DND-41 (cell line): ENCODE measurements at regions not wholly inside any gene's neighbourhood (a gene's known extent, or its start where the extent isn't known, plus 50 kb on each side); places are given as distances from the start of the nearest gene placed in this dataset.
"Not testable (repeated sequence)": the region's sequence is repeated elsewhere in the genome, so short reads cannot be mapped to it uniquely, and the experiment has no call there.

Experiments
- ATAC-seq: fragments of 200-7000 bp; cut with Tn5 transposase; 3 replicates; pipeline ENCODE4 v1.9.1; 2021; ENCODE audit warnings: low read depth; ENCODE audit not compliant: insufficient read depth
- DNase-seq: peaks from one replicate; pipeline ENCODE4 v3.0.0-alpha.2; 2020
- H2AFZ ChIP-seq: 2 replicates; pipeline ENCODE4 v1.6.0; 2012; ENCODE audit warnings: low read depth, low read length
- H3K27ac ChIP-seq: 2 replicates; pipeline ENCODE4 v1.5.1; 2012; ENCODE audit warnings: low read length, inconsistent platforms
- H3K27me3 ChIP-seq: fragments of 200-600 bp; sonication (generic); 2 replicates; pipeline ENCODE4 v1.6.0; 2012; ENCODE audit warnings: low read length, mild to moderate bottlenecking, inconsistent platforms; ENCODE audit not compliant: insufficient read depth, poor library complexity
- H3K36me3 ChIP-seq: 2 replicates; pipeline ENCODE4 v1.5.1; 2012; ENCODE audit warnings: low read length, inconsistent platforms; ENCODE audit not compliant: insufficient read depth
- H3K4me1 ChIP-seq: 2 replicates; pipeline ENCODE4 v1.5.1; 2012; ENCODE audit warnings: mild to moderate bottlenecking, low read length; ENCODE audit not compliant: insufficient read depth
- H3K4me2 ChIP-seq: 2 replicates; pipeline ENCODE4 v1.6.0; 2012; ENCODE audit warnings: mild to moderate bottlenecking, moderate library complexity, low read length, inconsistent platforms; ENCODE audit not compliant: insufficient read depth
- H3K4me3 ChIP-seq, 2 experiments: fragments of 200-600 bp in 1 of 2; shearing (Covaris generic) in 1 of 2; 2 replicates each; pipeline ENCODE4 v1.5.1; 2012 to 2016; ENCODE audit warnings: inconsistent platforms in 2 of 2, low read length in 2 of 2, mild to moderate bottlenecking in 2 of 2, low read depth in 1 of 2, moderate library complexity in 1 of 2
- H3K79me2 ChIP-seq: 2 replicates; pipeline ENCODE4 v1.6.0; 2012; ENCODE audit warnings: low read length, inconsistent platforms; ENCODE audit not compliant: insufficient read depth
- H3K9ac ChIP-seq: 2 replicates; pipeline ENCODE4 v1.6.0; 2012; ENCODE audit warnings: low read depth, mild to moderate bottlenecking, inconsistent platforms, low read length, moderate library complexity
- H3K9me3 ChIP-seq: 2 replicates; pipeline ENCODE4 v1.5.1; 2012; ENCODE audit warnings: low read length, moderate library complexity, mild to moderate bottlenecking, inconsistent platforms; ENCODE audit not compliant: insufficient read depth, severe bottlenecking
- H4K20me1 ChIP-seq: 2 replicates; pipeline ENCODE4 v1.6.0; 2012; ENCODE audit warnings: low read length; ENCODE audit not compliant: insufficient read depth
- EZH2 ChIP-seq: IDR thresholded peaks from 3 replicates; pipeline ENCODE4 v1.6.1; 2012; ENCODE audit warnings: borderline replicate concordance, low read depth, mild to moderate bottlenecking, moderate library complexity, low read length, inconsistent platforms; ENCODE audit not compliant: severe bottlenecking
- TF ChIP-seq, protein P1 (sequence below): IDR thresholded peaks from 2 replicates; pipeline ENCODE4 v1.5.1; 2012; ENCODE audit warnings: borderline replicate concordance, low read length, moderate library complexity, mild to moderate bottlenecking; ENCODE audit not compliant: poor library complexity, severe bottlenecking; ENCODE audit errors: extremely low read depth

DNA sequence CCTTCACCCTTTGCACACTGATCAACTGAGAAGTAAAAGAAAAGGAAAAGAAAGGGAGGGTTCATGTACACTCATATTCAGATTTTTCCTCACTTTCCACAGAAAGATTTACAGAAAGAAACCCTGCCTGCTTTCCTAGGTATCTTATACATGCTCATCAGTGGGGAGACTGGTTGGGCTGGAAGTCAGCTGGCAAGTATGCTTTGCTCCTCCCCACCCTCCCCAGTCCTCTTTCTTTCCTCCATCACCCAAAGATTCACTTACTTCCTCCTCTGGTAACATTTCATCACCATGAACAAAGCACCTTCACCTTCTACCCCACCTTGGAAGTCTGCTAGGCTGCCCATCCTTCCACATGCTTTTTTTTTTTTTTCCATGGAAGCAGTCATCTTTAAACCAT, 153.2 kb upstream of the NRBF2 start:
- H3K27ac ChIP-seq: no peak overlapping the region
- no peak overlapping the region for H2AFZ ChIP-seq

DNA sequence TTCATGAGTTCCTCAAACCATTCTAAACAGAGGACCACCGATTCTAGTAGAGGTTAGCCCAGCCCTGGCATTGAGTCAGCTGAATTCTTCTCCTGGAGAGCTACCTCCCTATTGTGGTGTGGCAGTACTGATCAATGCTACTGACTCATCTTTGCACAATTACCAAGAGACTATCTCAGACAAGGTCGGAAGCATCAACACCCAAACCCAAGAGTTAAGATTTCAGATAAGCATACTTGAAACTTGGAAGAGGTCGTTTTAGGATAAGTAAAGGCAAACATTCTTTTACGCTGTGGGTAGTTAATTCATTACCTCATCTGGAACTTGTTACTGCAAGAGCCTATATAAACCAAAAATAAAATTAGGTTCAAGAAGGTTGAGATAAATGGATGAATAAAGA, 154.6 kb upstream of the NRBF2 start:
- no peak for TF ChIP-seq EZH2
- TF ChIP-seq, protein P1, sequence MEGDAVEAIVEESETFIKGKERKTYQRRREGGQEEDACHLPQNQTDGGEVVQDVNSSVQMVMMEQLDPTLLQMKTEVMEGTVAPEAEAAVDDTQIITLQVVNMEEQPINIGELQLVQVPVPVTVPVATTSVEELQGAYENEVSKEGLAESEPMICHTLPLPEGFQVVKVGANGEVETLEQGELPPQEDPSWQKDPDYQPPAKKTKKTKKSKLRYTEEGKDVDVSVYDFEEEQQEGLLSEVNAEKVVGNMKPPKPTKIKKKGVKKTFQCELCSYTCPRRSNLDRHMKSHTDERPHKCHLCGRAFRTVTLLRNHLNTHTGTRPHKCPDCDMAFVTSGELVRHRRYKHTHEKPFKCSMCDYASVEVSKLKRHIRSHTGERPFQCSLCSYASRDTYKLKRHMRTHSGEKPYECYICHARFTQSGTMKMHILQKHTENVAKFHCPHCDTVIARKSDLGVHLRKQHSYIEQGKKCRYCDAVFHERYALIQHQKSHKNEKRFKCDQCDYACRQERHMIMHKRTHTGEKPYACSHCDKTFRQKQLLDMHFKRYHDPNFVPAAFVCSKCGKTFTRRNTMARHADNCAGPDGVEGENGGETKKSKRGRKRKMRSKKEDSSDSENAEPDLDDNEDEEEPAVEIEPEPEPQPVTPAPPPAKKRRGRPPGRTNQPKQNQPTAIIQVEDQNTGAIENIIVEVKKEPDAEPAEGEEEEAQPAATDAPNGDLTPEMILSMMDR: no peak
- no peaks in the 10 kb centered on the region for H4K20me1 ChIP-seq
- H2AFZ ChIP-seq: no peak overlapping the region
- no peaks in the 10 kb centered on the region for H3K9me3 ChIP-seq
- no peaks in the 10 kb centered on the region for H3K36me3 ChIP-seq
- H3K79me2 ChIP-seq: no peaks in the 10 kb centered on the region
- H3K9ac ChIP-seq: no peak overlapping the region
- H3K27me3 ChIP-seq: no peaks in the 10 kb centered on the region
- no peak overlapping the region for H3K4me2 ChIP-seq
- no peak overlapping the region for H3K27ac ChIP-seq
- no peak for ATAC-seq
- H3K4me3 ChIP-seq: no peak overlapping the region
- H3K4me1 ChIP-seq: no peaks in the 10 kb centered on the region
- no peak for DNase-seq

More for the DNA sequence above, 153.2 kb upstream of the NRBF2 start:
- H3K9me3 ChIP-seq: no peaks in the 10 kb centered on the region
- H3K27me3 ChIP-seq: no peaks in the 10 kb centered on the region
- no peaks in the 10 kb centered on the region for H3K36me3 ChIP-seq
- DNase-seq (no peak), ATAC-seq (no peak)
- no peak overlapping the region for H3K4me3 ChIP-seq
- TF ChIP-seq EZH2: no peak
- TF ChIP-seq, protein P1: no peak
- H3K4me2 ChIP-seq: no peak overlapping the region
- no peaks in the 10 kb centered on the region for H3K79me2 ChIP-seq
- no peaks in the 10 kb centered on the region for H3K4me1 ChIP-seq
- H3K9ac ChIP-seq: no peak overlapping the region
- H4K20me1 ChIP-seq: no peaks in the 10 kb centered on the region

DNA sequence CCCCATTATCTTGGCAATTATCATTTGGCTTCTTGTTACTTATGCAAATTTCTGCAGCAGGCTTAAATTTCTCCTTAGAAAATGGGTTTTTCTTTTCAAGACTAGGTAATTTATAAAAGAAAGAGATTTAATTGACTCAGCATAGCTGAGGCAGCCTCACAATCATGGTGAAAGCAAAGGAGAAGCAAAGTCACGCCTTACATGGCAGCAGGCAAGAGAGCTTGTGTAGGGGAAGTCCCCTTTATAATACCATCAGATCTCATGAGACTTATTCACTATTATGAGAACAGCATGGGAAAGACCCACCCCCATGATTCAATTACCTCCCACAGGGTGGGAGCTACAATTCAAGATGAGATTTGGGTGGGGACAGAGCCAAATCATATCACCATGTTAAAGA, 158.3 kb upstream of the NRBF2 start:
- not testable (repeated sequence) for ATAC-seq, DNase-seq, H3K9me3 ChIP-seq, H3K9ac ChIP-seq, H4K20me1 ChIP-seq, H3K4me2 ChIP-seq, H3K27me3 ChIP-seq, H3K4me3 ChIP-seq, H3K79me2 ChIP-seq, H3K27ac ChIP-seq, H3K4me1 ChIP-seq, H2AFZ ChIP-seq, H3K36me3 ChIP-seq

DNA sequence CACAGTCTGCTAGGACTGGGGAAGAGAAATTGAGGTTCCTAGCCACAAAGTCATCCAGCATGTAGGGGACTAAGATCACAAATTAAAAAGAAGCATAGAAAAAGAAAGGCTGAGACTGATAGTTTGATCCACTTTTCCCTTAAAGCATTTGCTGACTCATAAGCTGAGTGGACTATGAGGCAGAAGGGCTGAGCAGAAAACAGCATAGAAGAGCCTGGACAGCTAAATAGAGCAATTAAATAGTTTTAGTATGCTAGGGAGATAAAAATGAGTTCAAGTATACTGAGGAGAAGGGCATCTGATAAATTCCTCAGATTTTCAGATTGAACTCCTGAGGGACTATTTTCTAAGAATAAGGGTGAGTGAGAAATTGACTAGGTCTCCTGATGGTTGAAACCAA, 155.9 kb upstream of the EGR2 start:
- no peaks in the 10 kb centered on the region for H3K9me3 ChIP-seq
- H2AFZ ChIP-seq: no peak overlapping the region
- no peak for TF ChIP-seq EZH2
- TF ChIP-seq, protein P1: no peak
- H4K20me1 ChIP-seq: no peaks in the 10 kb centered on the region
- no peak overlapping the region for H3K4me2 ChIP-seq
- H3K9ac ChIP-seq: no peak overlapping the region
- H3K36me3 ChIP-seq: no peaks in the 10 kb centered on the region
- no peak for ATAC-seq
- no peak overlapping the region for H3K27ac ChIP-seq
- H3K4me3 ChIP-seq: no peak overlapping the region
- DNase-seq: no peak
- H3K4me1 ChIP-seq: no peaks in the 10 kb centered on the region
- no peaks in the 10 kb centered on the region for H3K27me3 ChIP-seq
- H3K79me2 ChIP-seq: no peaks in the 10 kb centered on the region
